Retinal pigment epithelial cell (primary cell): ENCODE measurements at regions not wholly inside any gene's neighbourhood (a gene's known extent, or its start where the extent isn't known, plus 50 kb on each side); places are given as distances from the start of the nearest gene placed in this dataset.

Experiments used
- DNase-seq: peaks from one replicate; pipeline ENCODE4 v3.0.0-alpha.2; 2010; ENCODE audit warnings: low read depth
- H3K4me3 ChIP-seq: 2 replicates; pipeline ENCODE4 v1.5.1; 2011; ENCODE audit warnings: mild to moderate bottlenecking, low read length, control low read depth, moderate library complexity
- TF ChIP-seq, protein P1 (sequence below): conservative IDR thresholded peaks from 2 replicates; pipeline ENCODE4 v1.5.1; 2011; ENCODE audit warnings: low read depth, low read length, control low read depth, inconsistent platforms

- H3K4me3 ChIP-seq = no peak overlapping the region
- no peak for DNase-seq
- TF ChIP-seq, protein P1, sequence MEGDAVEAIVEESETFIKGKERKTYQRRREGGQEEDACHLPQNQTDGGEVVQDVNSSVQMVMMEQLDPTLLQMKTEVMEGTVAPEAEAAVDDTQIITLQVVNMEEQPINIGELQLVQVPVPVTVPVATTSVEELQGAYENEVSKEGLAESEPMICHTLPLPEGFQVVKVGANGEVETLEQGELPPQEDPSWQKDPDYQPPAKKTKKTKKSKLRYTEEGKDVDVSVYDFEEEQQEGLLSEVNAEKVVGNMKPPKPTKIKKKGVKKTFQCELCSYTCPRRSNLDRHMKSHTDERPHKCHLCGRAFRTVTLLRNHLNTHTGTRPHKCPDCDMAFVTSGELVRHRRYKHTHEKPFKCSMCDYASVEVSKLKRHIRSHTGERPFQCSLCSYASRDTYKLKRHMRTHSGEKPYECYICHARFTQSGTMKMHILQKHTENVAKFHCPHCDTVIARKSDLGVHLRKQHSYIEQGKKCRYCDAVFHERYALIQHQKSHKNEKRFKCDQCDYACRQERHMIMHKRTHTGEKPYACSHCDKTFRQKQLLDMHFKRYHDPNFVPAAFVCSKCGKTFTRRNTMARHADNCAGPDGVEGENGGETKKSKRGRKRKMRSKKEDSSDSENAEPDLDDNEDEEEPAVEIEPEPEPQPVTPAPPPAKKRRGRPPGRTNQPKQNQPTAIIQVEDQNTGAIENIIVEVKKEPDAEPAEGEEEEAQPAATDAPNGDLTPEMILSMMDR = no peak
Measured at GRCh38 chr1:193480755-193481154, 294.3 kb upstream of the B3GALT2 start.

DNA sequence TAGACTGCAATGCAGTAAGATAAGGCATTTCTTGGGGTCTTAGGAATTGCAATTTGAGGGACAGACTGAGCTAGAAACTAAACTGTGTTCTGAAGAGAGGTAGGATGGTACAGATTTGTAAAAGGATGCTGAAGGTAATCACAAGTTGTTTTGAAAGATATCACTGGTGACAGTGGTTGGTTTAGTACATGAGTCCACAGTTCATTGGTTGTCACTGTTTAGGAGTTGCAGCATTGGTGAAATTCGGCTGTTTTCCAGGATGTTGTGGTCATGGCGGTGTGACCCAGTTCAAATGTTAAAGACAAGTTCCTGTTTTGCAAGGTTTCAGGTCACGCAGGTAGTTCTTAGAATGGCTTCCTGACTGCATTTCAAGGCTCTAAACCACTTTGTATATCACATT lies 292.8 kb upstream of the B3GALT2 start:
- no peak for DNase-seq
- no peak overlapping the region for H3K4me3 ChIP-seq
- TF ChIP-seq, protein P1 = no peak

DNA sequence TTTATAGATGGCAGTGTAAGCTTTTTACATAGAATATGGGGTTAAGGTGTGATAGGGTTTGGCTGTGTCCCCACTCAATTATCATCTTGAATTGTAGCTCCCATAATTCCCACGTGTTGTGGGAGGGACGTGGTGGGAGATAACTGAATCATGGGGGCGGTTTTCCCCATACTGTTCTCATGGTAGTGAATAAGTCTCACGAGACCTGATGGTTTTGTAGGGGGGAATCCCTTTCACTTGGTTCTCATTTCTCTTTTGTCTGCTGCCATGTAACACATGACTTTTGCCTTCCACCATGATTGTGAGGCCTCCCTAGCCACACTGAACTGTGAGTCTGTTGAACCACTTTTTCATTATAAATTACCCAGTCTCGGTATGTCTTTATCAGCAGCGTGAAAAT lies 290.3 kb upstream of the B3GALT2 start:
- no peak for DNase-seq
- TF ChIP-seq, protein P1 = no peak
- H3K4me3 ChIP-seq = no peak overlapping the region

DNA sequence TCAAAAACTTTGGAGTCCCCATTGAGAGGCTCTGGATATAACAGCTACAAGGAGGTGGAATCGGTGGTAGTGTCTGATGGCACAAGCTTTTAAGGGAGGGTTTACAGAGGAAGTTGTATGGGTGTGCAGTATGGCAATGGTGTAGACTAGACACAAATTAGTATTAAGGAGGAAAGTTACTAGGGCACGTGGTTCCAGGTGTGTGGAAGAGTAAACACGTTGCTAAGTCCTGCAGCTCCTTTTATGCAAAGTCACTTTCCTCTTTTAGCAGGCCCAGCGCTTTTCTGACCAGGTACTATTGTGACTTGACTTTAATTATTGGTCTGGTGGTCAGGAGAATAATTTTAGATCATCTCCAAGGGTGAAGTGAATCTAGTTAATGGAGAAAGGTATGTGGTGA lies 287.5 kb upstream of the B3GALT2 start:
- DNase-seq = no peak
- TF ChIP-seq, protein P1 = no peak
- no peak overlapping the region for H3K4me3 ChIP-seq

GRCh38 chr1:193472838-193473398 lies 286.5 kb upstream of the B3GALT2 start:
- TF ChIP-seq, protein P1 = no peak
- no peak overlapping the region for H3K4me3 ChIP-seq
- DNase-seq = no peak

DNA sequence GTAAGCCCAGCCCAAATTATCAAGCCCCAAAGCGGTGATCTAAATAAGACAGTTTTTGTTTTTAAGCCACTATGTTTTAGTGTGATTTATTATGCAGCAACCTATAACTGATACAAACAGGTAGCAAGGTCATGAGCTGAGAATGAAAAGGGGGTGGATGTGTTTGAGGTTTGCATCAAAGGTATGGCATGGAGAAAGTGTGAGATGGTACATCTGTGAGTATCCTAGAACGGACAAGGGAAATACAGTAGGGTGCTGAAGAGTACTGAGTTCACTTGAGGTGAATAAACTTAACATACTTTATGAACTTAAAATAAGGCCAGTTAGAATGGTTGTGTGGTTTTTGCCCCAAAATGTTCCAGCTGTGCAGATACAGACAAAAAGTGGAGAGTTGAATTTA lies 286.0 kb upstream of the B3GALT2 start:
- no peak for DNase-seq
- H3K4me3 ChIP-seq = no peak overlapping the region
- TF ChIP-seq, protein P1 = no peak

DNA sequence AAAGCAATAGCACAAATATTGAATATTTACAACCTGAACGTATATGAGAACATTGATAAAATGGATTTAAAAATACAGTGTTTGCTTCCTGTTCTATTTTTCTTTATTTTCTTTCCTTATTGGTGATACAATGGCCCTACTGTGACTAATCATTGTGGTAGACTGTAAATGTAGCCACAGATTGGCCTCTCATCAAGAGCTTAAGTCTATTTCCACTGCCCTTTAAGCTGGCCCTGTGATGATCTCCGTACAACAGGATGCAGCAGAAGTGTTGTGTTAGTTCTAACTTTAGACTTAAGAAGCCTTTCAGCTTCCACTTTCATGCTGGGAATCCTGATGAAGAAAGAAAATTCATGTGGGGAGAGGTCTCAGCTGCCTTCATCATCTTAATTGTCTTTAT lies 285.6 kb upstream of the B3GALT2 start:
- H3K4me3 ChIP-seq = no peak overlapping the region
- DNase-seq = peak; percentile 23
- TF ChIP-seq, protein P1 = no peak
